GM12865 (cell line): ENCODE measurements at regions not wholly inside any gene's neighbourhood (a gene's known extent, or its start where the extent isn't known, plus 50 kb on each side); places are given as distances from the start of the nearest gene placed in this dataset.
"Not testable (repeated sequence)": the region's sequence is repeated elsewhere in the genome, so short reads cannot be mapped to it uniquely, and the experiment has no call there.

ENCODE experiments used
- DNase-seq: peaks from one replicate; pipeline ENCODE4 v3.0.0; 2010; ENCODE audit warnings: low read depth
- H3K4me3 ChIP-seq: 2 replicates; pipeline ENCODE4 v1.5.1; 2011; ENCODE audit warnings: mild to moderate bottlenecking, low read depth, low read length, control low read depth
- CTCF ChIP-seq: IDR thresholded peaks from 2 replicates; pipeline ENCODE4 v1.5.1; 2011; ENCODE audit warnings: low read length, control low read depth, low read depth, inconsistent platforms; ENCODE audit not compliant: insufficient read depth; ENCODE audit errors: missing control alignments

DNA sequence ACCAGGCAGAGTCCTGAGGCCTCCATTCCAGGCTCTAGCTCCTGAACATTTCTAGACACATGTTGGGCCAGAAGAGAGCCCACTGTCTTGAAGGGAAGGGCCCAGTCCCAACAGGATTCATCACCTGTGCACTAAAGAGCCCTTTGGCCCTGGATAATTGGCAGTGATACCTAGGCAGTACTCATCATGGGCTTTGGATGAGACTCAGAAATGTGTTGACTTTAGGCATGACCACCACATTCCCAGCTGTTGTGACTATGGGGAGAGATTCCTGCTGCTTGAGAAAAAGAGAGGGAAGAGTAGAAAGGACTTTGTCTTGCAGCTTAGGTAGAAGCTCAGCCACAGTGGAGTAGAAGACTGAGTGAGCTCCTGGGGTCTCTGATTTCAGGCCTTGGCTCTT is 138.4 kb upstream of the DAPK1 start:
- no peak for DNase-seq
- TF ChIP-seq CTCF: no peak
- no peak overlapping the region for H3K4me3 ChIP-seq

- H3K4me3 ChIP-seq: no peak overlapping the region
- TF ChIP-seq CTCF: no peak
- DNase-seq: no peak
Observed at GRCh38 chr9:87359958-87360601, 137.6 kb upstream of the DAPK1 start.

DNA sequence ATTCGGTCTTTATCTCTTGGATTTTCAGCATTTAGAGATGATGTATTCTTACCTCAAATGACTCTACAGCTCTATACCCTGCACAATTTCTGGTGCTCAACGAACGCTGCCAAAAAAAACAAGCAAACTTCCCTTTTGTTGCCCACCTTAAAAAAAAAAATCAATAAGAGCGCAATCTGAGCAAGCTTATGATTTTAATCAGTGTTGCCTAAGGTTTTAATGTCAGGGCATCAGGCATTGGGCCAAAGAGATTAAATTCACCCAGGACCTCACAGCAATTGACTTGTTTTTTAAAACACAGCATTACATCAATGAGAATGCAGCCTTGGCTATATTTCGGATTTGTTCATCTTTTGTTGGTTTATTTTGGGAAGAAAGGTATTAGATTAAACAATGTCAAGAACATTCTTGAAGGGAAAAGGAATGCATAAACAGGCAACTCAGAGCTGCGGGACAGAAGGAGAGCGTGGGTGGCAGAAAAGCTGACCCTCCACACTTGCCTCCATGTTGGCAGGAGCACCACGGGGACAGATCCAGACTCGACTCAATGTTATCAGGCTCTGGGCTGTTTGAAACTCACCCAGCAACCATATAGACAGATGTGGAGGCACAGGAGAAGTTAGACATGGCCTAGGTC is 127.5 kb upstream of the DAPK1 start:
- no peak for DNase-seq
- no peak overlapping the region for H3K4me3 ChIP-seq
- no peak for TF ChIP-seq CTCF

DNA sequence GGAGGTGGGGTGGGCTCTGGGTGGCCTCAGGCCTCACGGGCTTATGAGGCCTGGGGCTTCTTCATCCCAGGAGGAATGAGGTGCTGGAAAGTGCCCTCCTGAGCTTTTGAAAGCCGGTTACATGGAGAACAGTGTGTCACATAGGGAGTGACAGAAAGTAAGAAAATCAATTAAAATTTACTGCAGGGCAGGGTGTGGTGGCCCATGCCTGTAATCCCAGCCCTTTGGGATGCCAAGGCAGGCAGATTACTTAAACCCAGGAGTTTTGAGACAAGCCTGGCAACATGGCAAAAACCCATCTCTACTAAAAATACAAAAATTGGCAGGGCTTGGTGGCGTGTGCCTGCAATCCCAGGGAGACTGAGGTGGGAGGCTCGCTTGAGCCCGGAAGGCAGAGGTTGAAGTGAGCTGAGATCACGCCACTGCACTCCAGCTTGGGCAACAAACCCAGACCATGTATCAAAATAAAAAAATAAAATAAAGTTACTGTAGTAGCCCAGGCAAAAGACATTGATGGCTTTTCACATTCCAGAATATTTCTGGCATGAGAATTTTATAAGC is 125.8 kb upstream of the DAPK1 start:
- DNase-seq: no peak
- TF ChIP-seq CTCF: no peak
- no peak overlapping the region for H3K4me3 ChIP-seq

GRCh38 chr9:87372356-87372851 is 125.3 kb upstream of the DAPK1 start:
- no peak overlapping the region for H3K4me3 ChIP-seq
- TF ChIP-seq CTCF: no peak
- DNase-seq: no peak

DNA sequence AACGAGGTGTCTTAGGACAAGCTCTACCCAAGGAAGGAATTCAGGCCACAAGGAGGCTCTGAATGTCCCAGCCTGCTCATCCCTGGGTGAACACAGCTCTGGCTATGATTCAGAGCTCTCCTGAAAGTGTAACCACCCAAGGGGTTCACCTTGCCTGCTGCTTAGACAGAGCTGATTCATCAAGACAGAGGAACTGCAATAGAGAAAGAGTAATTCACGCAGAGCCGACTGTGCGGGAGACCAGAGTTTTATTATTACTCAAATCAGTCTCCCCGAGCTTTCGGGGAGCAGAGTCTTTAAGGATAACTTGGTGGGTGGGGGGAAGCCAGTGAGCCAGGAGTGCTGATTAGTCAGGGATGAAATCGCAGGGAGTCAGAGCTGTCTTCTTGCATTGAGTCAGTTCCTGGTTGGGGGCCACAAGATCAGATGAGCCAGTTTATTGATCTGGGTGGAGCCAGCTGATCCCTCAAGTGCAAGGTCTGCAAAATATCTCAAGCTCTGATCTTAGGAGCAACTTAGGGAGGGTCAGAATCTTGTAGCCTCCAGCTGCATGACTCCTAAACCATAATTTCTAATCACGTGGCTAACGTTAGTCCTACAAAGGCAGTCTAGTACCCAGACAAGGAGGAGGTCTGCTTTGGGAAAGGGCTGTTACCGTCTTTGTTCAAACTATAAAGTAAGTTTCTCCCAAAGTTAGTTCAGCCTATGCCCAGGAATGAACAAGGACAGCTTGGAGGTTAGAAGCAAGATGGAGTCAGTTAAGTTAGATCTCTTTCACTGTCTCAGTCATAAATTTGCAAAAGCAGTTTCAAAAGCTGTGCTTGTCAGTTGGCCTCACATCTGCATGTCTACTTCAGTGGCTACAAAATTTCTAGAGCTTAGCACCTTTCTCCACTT is 123.4 kb upstream of the DAPK1 start:
- DNase-seq: peak; percentile 81
- H3K4me3 ChIP-seq: not testable (repeated sequence)

DNA sequence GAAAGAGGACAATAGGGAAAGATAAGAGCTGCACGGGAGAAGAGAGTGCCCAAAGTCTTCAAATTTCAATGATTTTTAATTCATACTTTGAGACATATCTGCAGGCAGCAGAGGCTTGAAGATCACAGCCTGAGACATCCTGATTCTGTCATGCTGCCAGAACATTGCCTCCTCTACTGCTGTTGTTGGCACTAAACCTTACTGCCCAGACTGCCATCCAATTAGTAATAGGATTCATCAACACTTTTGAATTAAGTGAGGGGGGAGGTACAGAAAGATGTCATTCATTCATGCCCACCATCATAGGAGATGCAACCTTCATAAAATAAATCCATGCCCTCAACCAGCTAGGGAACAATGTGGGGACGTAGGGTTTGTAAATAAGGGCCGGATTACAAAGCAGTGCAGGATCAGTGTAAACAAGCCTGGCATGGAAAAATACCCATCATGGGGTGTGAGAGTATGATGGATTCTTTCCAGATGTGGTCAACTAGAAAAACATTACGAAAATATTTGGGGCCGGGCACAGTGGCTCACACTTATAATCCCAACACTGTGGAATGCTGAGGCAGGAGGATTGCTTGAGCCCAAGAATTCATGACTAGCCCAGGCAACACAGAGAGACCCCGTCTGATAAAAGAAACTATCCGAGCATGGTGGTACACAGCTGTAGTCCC is 122.1 kb upstream of the DAPK1 start:
- TF ChIP-seq CTCF: no peak
- DNase-seq: no peak
- H3K4me3 ChIP-seq: no peak overlapping the region
